ENCODE measurements at regions not wholly inside any gene's neighbourhood (a gene's known extent, or its start where the extent isn't known, plus 50 kb on each side); places are given as distances from the start of the nearest gene placed in this dataset.

- Histone ChIP-seq H3K27ac (replicated peaks) (no peak overlapping the region), H3K27me3 (ENCODE audit: low read depth) (no peaks in the 10 kb centered on the region), H3K4me1 (no peaks in the 10 kb centered on the region), H3K4me3 (no peak overlapping the region), H3K9me3 (replicated peaks) (no peaks in the 10 kb centered on the region), H3K36me3 (no peaks in the 10 kb centered on the region)
- DNase-seq = no peak
- intact Hi-C loops (cut with micrococcal nuclease) = no loop called here
- TF ChIP-seq, protein P1, sequence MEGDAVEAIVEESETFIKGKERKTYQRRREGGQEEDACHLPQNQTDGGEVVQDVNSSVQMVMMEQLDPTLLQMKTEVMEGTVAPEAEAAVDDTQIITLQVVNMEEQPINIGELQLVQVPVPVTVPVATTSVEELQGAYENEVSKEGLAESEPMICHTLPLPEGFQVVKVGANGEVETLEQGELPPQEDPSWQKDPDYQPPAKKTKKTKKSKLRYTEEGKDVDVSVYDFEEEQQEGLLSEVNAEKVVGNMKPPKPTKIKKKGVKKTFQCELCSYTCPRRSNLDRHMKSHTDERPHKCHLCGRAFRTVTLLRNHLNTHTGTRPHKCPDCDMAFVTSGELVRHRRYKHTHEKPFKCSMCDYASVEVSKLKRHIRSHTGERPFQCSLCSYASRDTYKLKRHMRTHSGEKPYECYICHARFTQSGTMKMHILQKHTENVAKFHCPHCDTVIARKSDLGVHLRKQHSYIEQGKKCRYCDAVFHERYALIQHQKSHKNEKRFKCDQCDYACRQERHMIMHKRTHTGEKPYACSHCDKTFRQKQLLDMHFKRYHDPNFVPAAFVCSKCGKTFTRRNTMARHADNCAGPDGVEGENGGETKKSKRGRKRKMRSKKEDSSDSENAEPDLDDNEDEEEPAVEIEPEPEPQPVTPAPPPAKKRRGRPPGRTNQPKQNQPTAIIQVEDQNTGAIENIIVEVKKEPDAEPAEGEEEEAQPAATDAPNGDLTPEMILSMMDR (IDR thresholded peaks at IDR 0.05; ENCODE audit: borderline replicate concordance) = no peak
Observed at GRCh38 chr13:70613295-70613694, 505.0 kb upstream of the KLHL1 start.

GRCh38 chr13:70612881-70613280 lies 504.6 kb upstream of the KLHL1 start:
- Histone ChIP-seq H3K9me3 (replicated peaks) (no peaks in the 10 kb centered on the region), H3K36me3 (no peaks in the 10 kb centered on the region), H3K4me3 (no peak overlapping the region), H3K27me3 (ENCODE audit: low read depth) (no peaks in the 10 kb centered on the region), H3K27ac (replicated peaks) (no peak overlapping the region), H3K4me1 (no peaks in the 10 kb centered on the region)
- DNase-seq = no peak
- intact Hi-C loops (cut with micrococcal nuclease) = no loop called here
- TF ChIP-seq, protein P1 (IDR thresholded peaks at IDR 0.05; ENCODE audit: borderline replicate concordance) = no peak

DNA sequence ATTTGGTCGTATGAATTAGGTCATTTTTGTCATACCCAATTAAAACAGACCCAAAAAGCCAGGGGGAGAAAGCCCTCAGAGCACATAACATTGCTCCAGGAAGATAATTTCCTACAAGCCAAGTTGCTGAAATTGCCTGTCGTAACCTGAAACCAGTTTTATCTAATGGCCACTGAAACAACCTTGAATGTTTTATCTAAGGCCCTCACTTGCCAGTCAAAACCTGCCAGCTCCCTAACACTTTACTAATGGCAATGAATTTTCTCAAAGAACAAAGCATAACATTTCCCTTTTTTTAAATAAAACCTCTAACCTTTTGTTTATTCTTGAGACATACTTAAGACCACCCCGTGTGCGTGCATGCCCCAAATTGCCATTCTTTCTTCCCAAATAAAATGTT lies 496.2 kb upstream of the KLHL1 start:
- H3K27me3 ChIP-seq (ENCODE audit: low read depth) = no peaks in the 10 kb centered on the region
- intact Hi-C loops (cut with micrococcal nuclease) = no loop called here
- H3K9me3 ChIP-seq (replicated peaks) = peaks cover 5% of the 10 kb centered on the region
- TF ChIP-seq, protein P1 (IDR thresholded peaks at IDR 0.05; ENCODE audit: borderline replicate concordance) = no peak
- H3K27ac ChIP-seq (replicated peaks) = no peak overlapping the region
- H3K36me3 ChIP-seq = no peaks in the 10 kb centered on the region
- no peak overlapping the region for H3K4me3 ChIP-seq
- DNase-seq = no peak
- H3K4me1 ChIP-seq = no peaks in the 10 kb centered on the region

DNA sequence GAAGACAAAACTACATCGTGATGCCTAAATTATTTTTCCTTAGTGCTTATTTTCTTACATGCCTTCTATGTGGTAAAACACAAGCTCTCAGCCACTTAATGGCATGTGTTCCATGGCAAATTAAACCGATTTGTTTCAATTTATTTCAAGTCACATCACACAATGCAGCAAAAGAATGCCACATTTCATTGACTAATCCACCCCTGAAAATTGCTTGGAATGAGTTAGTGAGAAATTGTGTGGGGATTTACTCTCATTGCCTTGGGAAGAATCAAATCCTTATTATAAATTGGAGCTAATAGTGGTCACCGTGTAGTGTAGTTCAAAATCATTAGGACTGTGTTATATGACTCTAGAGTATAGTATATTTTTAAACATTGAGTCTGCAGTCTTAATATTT lies 485.5 kb upstream of the KLHL1 start:
- H3K27me3 ChIP-seq (ENCODE audit: low read depth) = no peaks in the 10 kb centered on the region
- TF ChIP-seq, protein P1 (IDR thresholded peaks at IDR 0.05; ENCODE audit: borderline replicate concordance) = no peak
- H3K4me3 ChIP-seq = no peak overlapping the region
- no peaks in the 10 kb centered on the region for H3K36me3 ChIP-seq
- H3K9me3 ChIP-seq (replicated peaks) = no peaks in the 10 kb centered on the region
- no peak overlapping the region for H3K27ac ChIP-seq (replicated peaks)
- H3K4me1 ChIP-seq = no peaks in the 10 kb centered on the region
- no peak for DNase-seq
- intact Hi-C loops (cut with micrococcal nuclease) = no loop called here

GRCh38 chr13:70585109-70585508 lies 476.9 kb upstream of the KLHL1 start:
- intact Hi-C loops (cut with micrococcal nuclease) = no loop called here
- no peaks in the 10 kb centered on the region for H3K9me3 ChIP-seq (replicated peaks)
- H3K27ac ChIP-seq (replicated peaks) = no peak overlapping the region
- no peaks in the 10 kb centered on the region for H3K27me3 ChIP-seq (ENCODE audit: low read depth)
- TF ChIP-seq, protein P1 (IDR thresholded peaks at IDR 0.05; ENCODE audit: borderline replicate concordance) = no peak
- H3K4me1 ChIP-seq = no peaks in the 10 kb centered on the region
- no peaks in the 10 kb centered on the region for H3K36me3 ChIP-seq
- no peak overlapping the region for H3K4me3 ChIP-seq
- no peak for DNase-seq

DNA sequence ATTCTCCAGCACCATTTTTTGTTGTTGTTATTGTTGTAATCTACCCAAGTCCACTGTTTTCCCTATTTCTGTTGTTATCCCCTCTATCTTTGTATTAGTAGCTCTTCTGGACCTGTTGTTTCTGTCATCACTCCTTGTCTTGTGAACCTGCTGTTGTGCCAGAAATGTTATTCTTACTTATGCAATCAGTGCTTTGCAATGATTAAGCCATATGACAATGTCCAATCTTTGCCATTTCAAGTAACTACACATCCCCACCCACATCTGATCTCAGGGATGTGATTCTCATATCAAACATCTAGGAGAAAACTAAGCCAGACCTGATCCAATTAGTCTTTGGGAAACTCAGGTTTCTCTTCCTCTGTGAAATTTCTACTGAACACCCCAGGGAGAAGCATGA lies 472.6 kb upstream of the KLHL1 start:
- H3K36me3 ChIP-seq = no peaks in the 10 kb centered on the region
- intact Hi-C loops (cut with micrococcal nuclease) = no loop called here
- H3K27me3 ChIP-seq (ENCODE audit: low read depth) = no peaks in the 10 kb centered on the region
- H3K4me3 ChIP-seq = no peak overlapping the region
- no peaks in the 10 kb centered on the region for H3K9me3 ChIP-seq (replicated peaks)
- H3K4me1 ChIP-seq = no peaks in the 10 kb centered on the region
- TF ChIP-seq, protein P1 (IDR thresholded peaks at IDR 0.05; ENCODE audit: borderline replicate concordance) = no peak
- no peak overlapping the region for H3K27ac ChIP-seq (replicated peaks)
- DNase-seq = no peak

All from left ventricle myocardium inferior (tissue), 1 donor.